ENCODE measurements at regions not wholly inside any gene's neighbourhood (a gene's known extent, or its start where the extent isn't known, plus 50 kb on each side); places are given as distances from the start of the nearest gene placed in this dataset.

- Histone ChIP-seq H3K4me3 (ENCODE audit: insufficient read depth, low read depth, low read length) (no peak overlapping the region), H3K4me1 (ENCODE audit: control insufficient read depth, insufficient read depth, low read length) (no peaks in the 10 kb centered on the region), H3K27me3 (ENCODE audit: control insufficient read depth, insufficient read depth, low read length, poor library complexity, severe bottlenecking) (no peaks in the 10 kb centered on the region), H3K36me3 (ENCODE audit: control insufficient read depth, insufficient read depth, low read length) (no peaks in the 10 kb centered on the region), H3K9me3 (ENCODE audit: control insufficient read depth, low read length) (no peaks in the 10 kb centered on the region), H3K27ac (ENCODE audit: insufficient read depth, low read depth, low read length, poor library complexity, severe bottlenecking) (no peak overlapping the region)
Measured at GRCh38 chr7:84801396-84801795, 385.5 kb downstream of the SEMA3D start.

GRCh38 chr7:84800846-84801245, 386.0 kb downstream of the SEMA3D start:
- no peaks in the 10 kb centered on the region for H3K36me3 ChIP-seq (ENCODE audit: control insufficient read depth, insufficient read depth, low read length)
- no peak overlapping the region for H3K27ac ChIP-seq (ENCODE audit: insufficient read depth, low read depth, low read length, poor library complexity, severe bottlenecking)
- H3K27me3 ChIP-seq (ENCODE audit: control insufficient read depth, insufficient read depth, low read length, poor library complexity, severe bottlenecking) = no peaks in the 10 kb centered on the region
- 92% methylated on average over 1 of the region's 1 CpG for WGBS, 2 experiments
- no peaks in the 10 kb centered on the region for H3K9me3 ChIP-seq (ENCODE audit: control insufficient read depth, low read length)
- H3K4me1 ChIP-seq (ENCODE audit: control insufficient read depth, insufficient read depth, low read length) = no peaks in the 10 kb centered on the region
- H3K4me3 ChIP-seq (ENCODE audit: insufficient read depth, low read depth, low read length) = no peak overlapping the region

GRCh38 chr7:84799106-84799505, 387.8 kb downstream of the SEMA3D start:
- Histone ChIP-seq H3K9me3 (ENCODE audit: control insufficient read depth, low read length) (no peaks in the 10 kb centered on the region), H3K27me3 (ENCODE audit: control insufficient read depth, insufficient read depth, low read length, poor library complexity, severe bottlenecking) (no peaks in the 10 kb centered on the region), H3K4me3 (ENCODE audit: insufficient read depth, low read depth, low read length) (no peak overlapping the region), H3K36me3 (ENCODE audit: control insufficient read depth, insufficient read depth, low read length) (no peaks in the 10 kb centered on the region), H3K27ac (ENCODE audit: insufficient read depth, low read depth, low read length, poor library complexity, severe bottlenecking) (no peak overlapping the region), H3K4me1 (ENCODE audit: control insufficient read depth, insufficient read depth, low read length) (no peaks in the 10 kb centered on the region)
- WGBS, 2 experiments = 69 to 85% methylated on average over 3 to 4 of the region's 4 CpGs

GRCh38 chr7:84792231-84792893, 394.5 kb downstream of the SEMA3D start:
- Histone ChIP-seq H3K4me3 (ENCODE audit: insufficient read depth, low read depth, low read length) (no peak overlapping the region), H3K36me3 (ENCODE audit: control insufficient read depth, insufficient read depth, low read length) (no peaks in the 10 kb centered on the region), H3K9me3 (ENCODE audit: control insufficient read depth, low read length) (no peaks in the 10 kb centered on the region), H3K4me1 (ENCODE audit: control insufficient read depth, insufficient read depth, low read length) (no peaks in the 10 kb centered on the region), H3K27me3 (ENCODE audit: control insufficient read depth, insufficient read depth, low read length, poor library complexity, severe bottlenecking) (no peaks in the 10 kb centered on the region), H3K27ac (ENCODE audit: insufficient read depth, low read depth, low read length, poor library complexity, severe bottlenecking) (no peak overlapping the region)
- WGBS, 2 experiments = 93 to 95% methylated on average over 7 of the region's 8 CpGs

- Histone ChIP-seq H3K9me3 (ENCODE audit: control insufficient read depth, low read length) (no peaks in the 10 kb centered on the region), H3K27me3 (ENCODE audit: control insufficient read depth, insufficient read depth, low read length, poor library complexity, severe bottlenecking) (no peaks in the 10 kb centered on the region), H3K4me1 (ENCODE audit: control insufficient read depth, insufficient read depth, low read length) (no peaks in the 10 kb centered on the region), H3K36me3 (ENCODE audit: control insufficient read depth, insufficient read depth, low read length) (no peaks in the 10 kb centered on the region), H3K4me3 (ENCODE audit: insufficient read depth, low read depth, low read length) (no peak overlapping the region), H3K27ac (ENCODE audit: insufficient read depth, low read depth, low read length, poor library complexity, severe bottlenecking) (no peak overlapping the region)
- WGBS, 2 experiments = 98 to 100% methylated on average over 2 of the region's 2 CpGs
Measured at GRCh38 chr7:84790882-84791281, 396.0 kb downstream of the SEMA3D start.

- Histone ChIP-seq H3K36me3 (ENCODE audit: control insufficient read depth, insufficient read depth, low read length) (no peaks in the 10 kb centered on the region), H3K4me1 (ENCODE audit: control insufficient read depth, insufficient read depth, low read length) (no peaks in the 10 kb centered on the region), H3K27ac (ENCODE audit: insufficient read depth, low read depth, low read length, poor library complexity, severe bottlenecking) (no peak overlapping the region), H3K9me3 (ENCODE audit: control insufficient read depth, low read length) (no peaks in the 10 kb centered on the region), H3K27me3 (ENCODE audit: control insufficient read depth, insufficient read depth, low read length, poor library complexity, severe bottlenecking) (no peaks in the 10 kb centered on the region), H3K4me3 (ENCODE audit: insufficient read depth, low read depth, low read length) (no peak overlapping the region)
- 91 to 95% methylated on average over 2 of the region's 2 CpGs for WGBS, 2 experiments
Measured at GRCh38 chr7:84786073-84786472, 400.8 kb downstream of the SEMA3D start.

- H3K9me3 ChIP-seq (ENCODE audit: control insufficient read depth, low read length) = no peaks in the 10 kb centered on the region
- H3K36me3 ChIP-seq (ENCODE audit: control insufficient read depth, insufficient read depth, low read length) = no peaks in the 10 kb centered on the region
- no peak overlapping the region for H3K27ac ChIP-seq (ENCODE audit: insufficient read depth, low read depth, low read length, poor library complexity, severe bottlenecking)
- 95 to 100% methylated on average over 1 to 3 of the region's 3 CpGs for WGBS, 2 experiments
- no peaks in the 10 kb centered on the region for H3K27me3 ChIP-seq (ENCODE audit: control insufficient read depth, insufficient read depth, low read length, poor library complexity, severe bottlenecking)
- no peaks in the 10 kb centered on the region for H3K4me1 ChIP-seq (ENCODE audit: control insufficient read depth, insufficient read depth, low read length)
- no peak overlapping the region for H3K4me3 ChIP-seq (ENCODE audit: insufficient read depth, low read depth, low read length)
Measured at GRCh38 chr7:84784450-84784849, 402.4 kb downstream of the SEMA3D start.

GRCh38 chr7:84783141-84783778, 403.6 kb downstream of the SEMA3D start:
- Histone ChIP-seq H3K36me3 (ENCODE audit: control insufficient read depth, insufficient read depth, low read length) (no peaks in the 10 kb centered on the region), H3K27me3 (ENCODE audit: control insufficient read depth, insufficient read depth, low read length, poor library complexity, severe bottlenecking) (no peaks in the 10 kb centered on the region), H3K9me3 (ENCODE audit: control insufficient read depth, low read length) (no peaks in the 10 kb centered on the region), H3K4me3 (ENCODE audit: insufficient read depth, low read depth, low read length) (no peak overlapping the region), H3K27ac (ENCODE audit: insufficient read depth, low read depth, low read length, poor library complexity, severe bottlenecking) (no peak overlapping the region), H3K4me1 (ENCODE audit: control insufficient read depth, insufficient read depth, low read length) (no peaks in the 10 kb centered on the region)
- WGBS, 2 experiments = 63% methylated on average over 2 of the region's 2 CpGs; no CpG with 5 or more reads in 1 of the 2 experiments

- no peaks in the 10 kb centered on the region for H3K27me3 ChIP-seq (ENCODE audit: control insufficient read depth, insufficient read depth, low read length, poor library complexity, severe bottlenecking)
- 100% methylated on average over 1 of the region's 2 CpGs; no CpG with 5 or more reads in 1 of the 2 experiments for WGBS, 2 experiments
- H3K36me3 ChIP-seq (ENCODE audit: control insufficient read depth, insufficient read depth, low read length) = no peaks in the 10 kb centered on the region
- no peaks in the 10 kb centered on the region for H3K9me3 ChIP-seq (ENCODE audit: control insufficient read depth, low read length)
- H3K4me1 ChIP-seq (ENCODE audit: control insufficient read depth, insufficient read depth, low read length) = no peaks in the 10 kb centered on the region
- H3K4me3 ChIP-seq (ENCODE audit: insufficient read depth, low read depth, low read length) = no peak overlapping the region
- no peak overlapping the region for H3K27ac ChIP-seq (ENCODE audit: insufficient read depth, low read depth, low read length, poor library complexity, severe bottlenecking)
Measured at GRCh38 chr7:84781838-84782237, 405.0 kb downstream of the SEMA3D start.

GRCh38 chr7:84780158-84781124, 406.4 kb downstream of the SEMA3D start:
- Histone ChIP-seq H3K36me3 (ENCODE audit: control insufficient read depth, insufficient read depth, low read length) (no peaks in the 10 kb centered on the region), H3K27me3 (ENCODE audit: control insufficient read depth, insufficient read depth, low read length, poor library complexity, severe bottlenecking) (no peaks in the 10 kb centered on the region), H3K9me3 (ENCODE audit: control insufficient read depth, low read length) (no peaks in the 10 kb centered on the region), H3K4me1 (ENCODE audit: control insufficient read depth, insufficient read depth, low read length) (no peaks in the 10 kb centered on the region), H3K27ac (ENCODE audit: insufficient read depth, low read depth, low read length, poor library complexity, severe bottlenecking) (no peak overlapping the region), H3K4me3 (ENCODE audit: insufficient read depth, low read depth, low read length) (no peak overlapping the region)
- 93 to 95% methylated on average over 10 of the region's 10 CpGs for WGBS, 2 experiments
